CD4-positive, alpha-beta T cell treated with Interleukin-4 for 1 hour (primary cell): ENCODE measurements at regions not wholly inside any gene's neighbourhood (a gene's known extent, or its start where the extent isn't known, plus 50 kb on each side); places are given as distances from the start of the nearest gene placed in this dataset.
A peak's percentile ranks its signal among the peaks of the same experiment; 100 is the strongest.
"Not testable (repeated sequence)": the region's sequence is repeated elsewhere in the genome, so short reads cannot be mapped to it uniquely, and the experiment has no call there.

ENCODE experiments used
- DNase-seq, 2 donors: peaks; one replicate each; pipeline ENCODE4 v3.0.0-alpha.2; 2020 to 2022

GRCh38 chr10:28449382-28449781 is 83.5 kb upstream of the WAC start:
- no peak for DNase-seq

- DNase-seq, result no peak
Measured at GRCh38 chr10:28449926-28450325, 83.0 kb upstream of the WAC start.

GRCh38 chr10:28453926-28454325 is 79.0 kb upstream of the WAC start:
- DNase-seq, result no peak

- no peak for DNase-seq
Measured at GRCh38 chr10:28457110-28457509, 75.8 kb upstream of the WAC start.

- not testable (repeated sequence) for DNase-seq
Measured at GRCh38 chr10:28457873-28458272, 75.0 kb upstream of the WAC start.

GRCh38 chr10:28459453-28460144 is 73.3 kb upstream of the WAC start:
- DNase-seq, result no peak

GRCh38 chr10:28463141-28463540 is 69.8 kb upstream of the WAC start:
- DNase-seq, result no peak

- no peak for DNase-seq
Measured at GRCh38 chr10:28463676-28464395, 69.1 kb upstream of the WAC start.

- no peak for DNase-seq
Measured at GRCh38 chr10:28467615-28468014, 65.3 kb upstream of the WAC start.

GRCh38 chr10:28468707-28469483 is 64.0 kb upstream of the WAC start:
- DNase-seq, result peak in 1 of 2 donors; percentile 13

GRCh38 chr10:28470873-28471651 is 61.9 kb upstream of the WAC start:
- no peak for DNase-seq

- DNase-seq, result no peak
Measured at GRCh38 chr10:28471652-28472050, 61.3 kb upstream of the WAC start.

GRCh38 chr10:28478646-28479045 is 54.3 kb upstream of the WAC start:
- DNase-seq, result no peak

- DNase-seq, result no peak
Measured at GRCh38 chr10:28479425-28479865, 53.5 kb upstream of the WAC start.

- DNase-seq, result no peak
Measured at GRCh38 chr10:28479927-28480627, 52.8 kb upstream of the WAC start.

GRCh38 chr10:28480628-28480965 is 52.3 kb upstream of the WAC start:
- DNase-seq, result no peak

GRCh38 chr10:28481346-28481745 is 51.6 kb upstream of the WAC start:
- DNase-seq, result not testable (repeated sequence)

GRCh38 chr10:28481968-28482367 is 51.0 kb upstream of the WAC start:
- DNase-seq, result no peak
